Liver (tissue), 8 donors: ENCODE measurements at regions not wholly inside any gene's neighbourhood (a gene's known extent, or its start where the extent isn't known, plus 50 kb on each side); places are given as distances from the start of the nearest gene placed in this dataset.

Experiments used
- DNase-seq: peaks from one replicate; pipeline ENCODE4 v3.0.0-alpha.2; 2017; ENCODE audit warnings: low spot score
- H3K27ac ChIP-seq, 2 donors: one replicate each; pipeline ENCODE4 v1.7.0; 2013; ENCODE audit warnings: inconsistent platforms in 2 of 2, low read length in 2 of 2, control low read depth in 1 of 2, low read depth in 1 of 2, mild to moderate bottlenecking in 1 of 2
- H3K27me3 ChIP-seq, 4 donors: one replicate each; pipeline versions ENCODE4 v1.6.1 to v1.7.0; 2013; ENCODE audit warnings: low read length in 3 of 4, inconsistent platforms in 1 of 4, mild to moderate bottlenecking in 1 of 4, moderate library complexity in 1 of 4; ENCODE audit not compliant: control insufficient read depth in 4 of 4, insufficient read depth in 4 of 4
- H3K36me3 ChIP-seq, 4 donors: one replicate each; pipeline versions ENCODE4 v1.6.1 to v1.7.0; 2013; ENCODE audit warnings: low read length in 3 of 4, mild to moderate bottlenecking in 3 of 4, low read depth in 1 of 4, moderate library complexity in 1 of 4; ENCODE audit not compliant: control insufficient read depth in 4 of 4, insufficient read depth in 3 of 4
- H3K4me1 ChIP-seq, 4 donors: one replicate each; pipeline versions ENCODE4 v1.6.1 to v1.7.0; 2013; ENCODE audit warnings: low read length in 3 of 4, mild to moderate bottlenecking in 3 of 4, moderate library complexity in 1 of 4; ENCODE audit not compliant: control insufficient read depth in 4 of 4, insufficient read depth in 4 of 4
- H3K4me3 ChIP-seq, 3 donors: one replicate each; pipeline versions ENCODE4 v1.6.1 to v1.7.0; 2013; ENCODE audit warnings: low read length in 3 of 3, control low read depth in 1 of 3, low read depth in 1 of 3, mild to moderate bottlenecking in 1 of 3
- H3K9ac ChIP-seq, 2 donors: one replicate each; pipeline ENCODE4 v1.7.0; 2013; ENCODE audit warnings: low read length in 2 of 2, mild to moderate bottlenecking in 2 of 2, moderate library complexity in 2 of 2, control low read depth in 1 of 2, low read depth in 1 of 2
- H3K9me3 ChIP-seq, 4 donors: one replicate each; pipeline versions ENCODE4 v1.6.1 to v1.7.0; 2013; ENCODE audit warnings: low read length in 3 of 4; ENCODE audit not compliant: control insufficient read depth in 4 of 4
- EGR1 ChIP-seq, 2 donors: IDR thresholded peaks; 2 replicates each; pipeline ENCODE4 v1.6.1; 2016 to 2018; ENCODE audit warnings: antibody characterized with exemption in 2 of 2, low read depth in 2 of 2
- FOXA2 ChIP-seq: IDR thresholded peaks from 2 replicates; pipeline ENCODE4 v1.6.1; 2016; ENCODE audit warnings: antibody characterized with exemption
- GABPA ChIP-seq, 2 donors: IDR thresholded peaks in 1 of 2; conservative IDR thresholded peaks in 1 of 2; 2 replicates each; pipeline ENCODE4 v1.6.1; 2016; ENCODE audit warnings: antibody characterized with exemption in 2 of 2, mild to moderate bottlenecking in 1 of 2, moderate library complexity in 1 of 2
- HNF4A ChIP-seq, 2 donors: conservative IDR thresholded peaks; 2 replicates each; pipeline ENCODE4 v1.6.1; 2016; ENCODE audit warnings: antibody characterized with exemption in 2 of 2, mild to moderate bottlenecking in 2 of 2
- HNF4G ChIP-seq: IDR thresholded peaks from 2 replicates; pipeline ENCODE4 v1.6.1; 2016; ENCODE audit warnings: antibody characterized with exemption
- JUND ChIP-seq, 2 donors: IDR thresholded peaks; 2 replicates each; pipeline ENCODE4 v1.6.1; 2016; ENCODE audit warnings: antibody characterized with exemption in 2 of 2
- MAX ChIP-seq: IDR thresholded peaks from 2 replicates; pipeline ENCODE4 v1.6.1; 2016; ENCODE audit warnings: antibody characterized with exemption
- NR2F2 ChIP-seq: IDR thresholded peaks from 2 replicates; pipeline ENCODE4 v1.6.1; 2016; ENCODE audit warnings: antibody characterized with exemption
- RAD21 ChIP-seq, 2 donors: IDR thresholded peaks; 2 replicates each; pipeline ENCODE4 v1.6.1; 2016; ENCODE audit warnings: antibody characterized with exemption in 2 of 2, mild to moderate bottlenecking in 2 of 2
- RXRA ChIP-seq, 2 donors: IDR thresholded peaks; 2 replicates each; pipeline ENCODE4 v1.6.1; 2017 to 2018; ENCODE audit warnings: antibody characterized with exemption in 2 of 2, mild to moderate bottlenecking in 1 of 2
- SP1 ChIP-seq: IDR thresholded peaks from 2 replicates; pipeline ENCODE4 v1.6.1; 2018; ENCODE audit warnings: antibody characterized with exemption, mild to moderate bottlenecking
- TAF1 ChIP-seq: conservative IDR thresholded peaks from 2 replicates; pipeline ENCODE4 v1.6.1; 2016; ENCODE audit warnings: antibody characterized with exemption, mild to moderate bottlenecking
- YY1 ChIP-seq: IDR thresholded peaks from 2 replicates; pipeline ENCODE4 v1.6.1; 2016; ENCODE audit warnings: antibody characterized with exemption, mild to moderate bottlenecking
- ZBTB33 ChIP-seq: IDR thresholded peaks from 2 replicates; pipeline ENCODE4 v1.6.1; 2016; ENCODE audit warnings: antibody characterized with exemption
- WGBS: extraction: QIAGEN DNeasy Blood & Tissue Kit; methylation state at CpG from one replicate; pipeline ENCODE4 v1.1.7; 2013; 5-methylcytosine and 5-hydroxymethylcytosine counted together
- TF ChIP-seq, protein P1 (sequence below): IDR thresholded peaks from 2 replicates; pipeline ENCODE4 v1.6.1; 2016; ENCODE audit warnings: antibody characterized with exemption
- TF ChIP-seq, protein P2 (sequence below): fragments of 150-350 bp; IDR thresholded peaks from 2 replicates; pipeline ENCODE4 v1.5.1; 2017; ENCODE audit warnings: improper control_type of control experiment, low read depth, low read length; ENCODE audit not compliant: missing input control
- donor health status: healthy.
- donor health status: healthy.
- donor health status: healthy.
- donor health status: healthy.
- donor health status: healthy.

GRCh38 chr2:138267161-138267901, 234.2 kb upstream of the SPOPL start:
- Histone ChIP-seq H3K27ac (no peak overlapping the region), H3K4me3 (no peak overlapping the region), H3K9ac (no peak overlapping the region), H3K36me3 (no peaks in the 10 kb centered on the region), H3K4me1 (peaks cover 0 to 2% (median 0%) of the 10 kb centered on the region in 4 donors), H3K9me3 (no peaks in the 10 kb centered on the region), H3K27me3 (no peaks in the 10 kb centered on the region)
- no peak for DNase-seq
- no peak for TF ChIP-seq GABPA (IDR thresholded peaks at IDR 0.05 in 1 of 2, conservative IDR thresholded peaks at IDR 0.05 in 1 of 2)
- 79% methylated on average over 4 of the region's 4 CpGs for WGBS

GRCh38 chr2:138267902-138268254, 233.7 kb upstream of the SPOPL start:
- Histone ChIP-seq H3K27me3 (no peaks in the 10 kb centered on the region), H3K4me1 (peaks cover 0 to 3% (median under 1%) of the 10 kb centered on the region in 4 donors), H3K9ac (no peak overlapping the region), H3K4me3 (no peak overlapping the region), H3K27ac (no peak overlapping the region), H3K9me3 (no peaks in the 10 kb centered on the region), H3K36me3 (no peaks in the 10 kb centered on the region)
- TF ChIP-seq NR2F2, result no peak
- TF ChIP-seq SP1, result no peak
- TF ChIP-seq EGR1 (IDR thresholded peaks at IDR 0.05; ENCODE audit: low read depth in 2 of 2), result no peak
- TF ChIP-seq JUND (IDR thresholded peaks at IDR 0.05), result no peak
- TF ChIP-seq YY1, result no peak
- TF ChIP-seq, protein P1, sequence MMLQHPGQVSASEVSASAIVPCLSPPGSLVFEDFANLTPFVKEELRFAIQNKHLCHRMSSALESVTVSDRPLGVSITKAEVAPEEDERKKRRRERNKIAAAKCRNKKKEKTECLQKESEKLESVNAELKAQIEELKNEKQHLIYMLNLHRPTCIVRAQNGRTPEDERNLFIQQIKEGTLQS, result no peak
- TF ChIP-seq HNF4G, result no peak
- TF ChIP-seq, protein P2, sequence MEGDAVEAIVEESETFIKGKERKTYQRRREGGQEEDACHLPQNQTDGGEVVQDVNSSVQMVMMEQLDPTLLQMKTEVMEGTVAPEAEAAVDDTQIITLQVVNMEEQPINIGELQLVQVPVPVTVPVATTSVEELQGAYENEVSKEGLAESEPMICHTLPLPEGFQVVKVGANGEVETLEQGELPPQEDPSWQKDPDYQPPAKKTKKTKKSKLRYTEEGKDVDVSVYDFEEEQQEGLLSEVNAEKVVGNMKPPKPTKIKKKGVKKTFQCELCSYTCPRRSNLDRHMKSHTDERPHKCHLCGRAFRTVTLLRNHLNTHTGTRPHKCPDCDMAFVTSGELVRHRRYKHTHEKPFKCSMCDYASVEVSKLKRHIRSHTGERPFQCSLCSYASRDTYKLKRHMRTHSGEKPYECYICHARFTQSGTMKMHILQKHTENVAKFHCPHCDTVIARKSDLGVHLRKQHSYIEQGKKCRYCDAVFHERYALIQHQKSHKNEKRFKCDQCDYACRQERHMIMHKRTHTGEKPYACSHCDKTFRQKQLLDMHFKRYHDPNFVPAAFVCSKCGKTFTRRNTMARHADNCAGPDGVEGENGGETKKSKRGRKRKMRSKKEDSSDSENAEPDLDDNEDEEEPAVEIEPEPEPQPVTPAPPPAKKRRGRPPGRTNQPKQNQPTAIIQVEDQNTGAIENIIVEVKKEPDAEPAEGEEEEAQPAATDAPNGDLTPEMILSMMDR, result no peak
- TF ChIP-seq HNF4A (conservative IDR thresholded peaks at IDR 0.05), result no peak
- TF ChIP-seq RXRA (IDR thresholded peaks at IDR 0.05), result no peak
- no peak for TF ChIP-seq MAX
- no peak for TF ChIP-seq GABPA (IDR thresholded peaks at IDR 0.05 in 1 of 2, conservative IDR thresholded peaks at IDR 0.05 in 1 of 2)
- no peak for TF ChIP-seq RAD21 (IDR thresholded peaks at IDR 0.05)
- no peak for TF ChIP-seq TAF1
- no peak for TF ChIP-seq ZBTB33
- TF ChIP-seq FOXA2, result no peak
- DNase-seq, result no peak
